ENCODE measurements at regions not wholly inside any gene's neighbourhood (a gene's known extent, or its start where the extent isn't known, plus 50 kb on each side); places are given as distances from the start of the nearest gene placed in this dataset.

DNA sequence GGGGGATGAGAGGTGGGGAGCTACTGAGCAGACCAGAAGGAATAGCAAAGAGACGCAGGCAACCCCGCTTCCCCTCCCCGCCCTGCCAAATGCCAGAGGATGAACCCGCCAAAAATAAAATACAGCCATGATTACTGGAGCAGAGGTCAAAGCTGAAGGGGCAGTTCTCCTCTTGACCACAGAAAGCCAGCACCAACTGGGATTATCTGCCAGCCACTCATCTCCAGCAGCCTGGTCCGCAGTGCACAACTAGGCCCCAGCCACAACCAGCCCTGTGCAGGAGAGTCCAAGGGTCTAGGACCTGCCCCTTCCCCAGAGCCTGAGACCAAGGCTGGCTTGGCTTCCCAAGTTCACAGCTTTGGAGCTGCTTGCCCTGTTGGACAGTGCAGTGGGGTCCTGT lies 67.4 kb upstream of the BCOR start:
- TF ChIP-seq, protein P1, sequence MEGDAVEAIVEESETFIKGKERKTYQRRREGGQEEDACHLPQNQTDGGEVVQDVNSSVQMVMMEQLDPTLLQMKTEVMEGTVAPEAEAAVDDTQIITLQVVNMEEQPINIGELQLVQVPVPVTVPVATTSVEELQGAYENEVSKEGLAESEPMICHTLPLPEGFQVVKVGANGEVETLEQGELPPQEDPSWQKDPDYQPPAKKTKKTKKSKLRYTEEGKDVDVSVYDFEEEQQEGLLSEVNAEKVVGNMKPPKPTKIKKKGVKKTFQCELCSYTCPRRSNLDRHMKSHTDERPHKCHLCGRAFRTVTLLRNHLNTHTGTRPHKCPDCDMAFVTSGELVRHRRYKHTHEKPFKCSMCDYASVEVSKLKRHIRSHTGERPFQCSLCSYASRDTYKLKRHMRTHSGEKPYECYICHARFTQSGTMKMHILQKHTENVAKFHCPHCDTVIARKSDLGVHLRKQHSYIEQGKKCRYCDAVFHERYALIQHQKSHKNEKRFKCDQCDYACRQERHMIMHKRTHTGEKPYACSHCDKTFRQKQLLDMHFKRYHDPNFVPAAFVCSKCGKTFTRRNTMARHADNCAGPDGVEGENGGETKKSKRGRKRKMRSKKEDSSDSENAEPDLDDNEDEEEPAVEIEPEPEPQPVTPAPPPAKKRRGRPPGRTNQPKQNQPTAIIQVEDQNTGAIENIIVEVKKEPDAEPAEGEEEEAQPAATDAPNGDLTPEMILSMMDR (IDR thresholded peaks at IDR 0.05) = no peak
- intact Hi-C loops (cut with DNase I) = no loop called here
- H3K36me3 ChIP-seq = no peaks in the 10 kb centered on the region
- DNase-seq = no peak
- peaks cover 0 to 29% of the 10 kb centered on the region in 2 donors for H3K4me1 ChIP-seq
- H3K27ac ChIP-seq = no peak overlapping the region
- H3K4me3 ChIP-seq = no peak overlapping the region
- peaks cover 0 to 30% of the 10 kb centered on the region in 2 donors for H3K27me3 ChIP-seq
- no peak for ATAC-seq
- no peaks in the 10 kb centered on the region for H3K9me3 ChIP-seq

DNA sequence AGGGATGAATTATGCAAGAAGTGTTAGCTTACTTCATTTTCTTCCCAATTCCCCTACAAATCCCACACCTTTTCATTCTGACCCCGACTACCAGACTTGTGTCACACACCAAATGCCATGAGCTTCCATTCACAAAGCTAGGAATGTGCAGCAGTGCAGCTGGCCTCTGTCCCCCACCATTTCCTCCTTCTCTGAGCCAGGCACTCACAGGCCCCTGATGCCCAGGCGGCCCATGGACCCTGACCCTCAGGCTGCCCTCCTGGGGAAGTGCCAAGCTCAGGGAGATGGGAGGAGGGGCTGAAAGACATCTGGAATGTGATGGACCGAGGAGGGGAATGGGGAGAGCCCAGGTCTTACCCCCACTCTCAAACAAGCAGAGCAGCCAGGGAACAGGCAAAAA lies 67.0 kb upstream of the BCOR start:
- H3K27me3 ChIP-seq = peaks cover 0 to 30% of the 10 kb centered on the region in 2 donors

DNA sequence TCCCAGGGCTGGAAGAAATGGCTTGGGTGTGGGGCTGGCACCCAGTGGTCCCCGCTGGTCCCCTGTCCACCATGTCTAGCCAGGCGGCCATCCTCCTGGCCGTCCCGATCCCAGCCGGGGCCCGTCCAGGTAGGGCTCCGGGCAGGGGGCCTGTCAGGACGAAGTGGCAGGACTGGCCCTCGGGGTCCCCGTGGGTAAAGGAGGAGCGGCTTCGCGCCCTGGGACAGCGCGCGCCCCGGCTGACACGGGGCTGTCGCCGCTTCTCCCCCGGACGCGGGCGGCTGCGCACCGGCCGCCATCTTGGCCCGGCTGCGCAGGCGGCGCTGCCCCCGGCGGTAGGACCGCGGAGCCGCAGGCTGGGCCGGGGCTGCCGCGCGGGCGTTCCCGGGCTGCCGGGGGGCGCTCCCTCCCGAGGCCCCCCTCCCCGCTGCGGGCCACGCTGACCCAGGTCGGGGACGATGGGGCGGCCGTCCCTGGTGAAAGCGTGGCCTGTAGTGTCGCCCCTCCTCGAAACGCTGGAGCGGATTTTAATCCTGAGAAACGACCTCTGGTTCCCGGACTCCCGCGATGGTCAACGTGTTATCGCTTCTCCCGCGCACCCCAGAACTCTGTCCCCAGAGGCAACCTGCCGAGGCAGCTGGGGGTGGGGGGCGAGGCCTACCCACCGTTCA lies 60.4 kb upstream of the BCOR start:
- intact Hi-C loops (cut with DNase I) = loop anchor here in 1 of 2 donors (10.0 kb wide), 1 partner anchor 107 kb away; no protein-coding TSS in a partner anchor
- TF ChIP-seq, protein P1 (IDR thresholded peaks at IDR 0.05) = peak; percentile 39 to 46
- H3K4me3 ChIP-seq = peak overlapping the region; percentile 18 to 42
- H3K4me1 ChIP-seq = peaks cover 3 to 32% of the 10 kb centered on the region in 2 donors
- ATAC-seq = peak; percentile 56
- H3K9me3 ChIP-seq = no peaks in the 10 kb centered on the region
- no peaks in the 10 kb centered on the region for H3K36me3 ChIP-seq
- DNase-seq = peak in 1 of 4 donors; percentile 87
- H3K27me3 ChIP-seq = peaks cover 0 to 54% of the 10 kb centered on the region in 2 donors
- H3K27ac ChIP-seq = peak overlapping the region; percentile 57 to 65

More for the DNA sequence above, 67.0 kb upstream of the BCOR start:
- intact Hi-C loops (cut with DNase I) = no loop called here
- no peak overlapping the region for H3K4me3 ChIP-seq
- no peaks in the 10 kb centered on the region for H3K9me3 ChIP-seq
- ATAC-seq (no peak), DNase-seq (no peak)
- peaks cover 0 to 29% of the 10 kb centered on the region in 2 donors for H3K4me1 ChIP-seq
- H3K36me3 ChIP-seq = no peaks in the 10 kb centered on the region
- no peak overlapping the region for H3K27ac ChIP-seq
- TF ChIP-seq, protein P1 (IDR thresholded peaks at IDR 0.05) = no peak

DNA sequence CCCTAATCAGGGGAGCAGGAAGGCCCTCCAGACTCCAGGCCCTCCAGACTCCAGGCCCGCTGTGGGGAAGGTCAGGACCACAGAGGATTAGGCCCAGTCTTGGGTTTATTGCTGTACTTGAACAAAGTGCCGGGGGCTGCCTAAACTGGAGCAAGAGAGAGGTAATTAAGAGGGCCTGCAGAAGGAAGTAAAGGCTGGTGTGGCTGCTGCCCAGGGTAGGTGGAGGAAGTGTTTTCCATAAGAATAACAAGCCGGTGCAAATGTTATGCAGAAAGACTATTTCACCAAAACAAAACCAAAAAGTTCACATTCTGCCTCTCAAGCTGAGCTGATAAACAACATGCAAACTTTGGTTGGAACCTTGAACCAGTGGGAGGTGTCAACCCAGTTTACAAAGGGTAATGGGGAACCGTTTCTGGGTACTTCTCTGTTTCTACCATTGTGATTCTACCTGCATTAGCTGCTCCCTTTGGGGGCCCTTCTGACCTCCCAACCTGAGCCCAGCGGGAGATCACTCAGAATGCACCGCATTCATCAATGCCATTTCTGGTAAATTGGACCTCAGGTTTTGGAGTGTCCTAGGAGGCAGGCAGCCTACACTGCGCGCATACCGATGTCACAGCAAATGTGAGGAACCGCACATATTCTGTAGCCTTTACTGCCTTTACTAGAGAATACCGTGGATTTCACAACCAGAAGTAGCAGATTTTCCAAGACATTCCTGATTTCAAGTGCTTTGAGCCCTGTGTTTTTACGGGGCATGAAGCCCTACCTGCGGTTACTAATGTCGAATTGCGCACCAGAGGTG lies 59.7 kb upstream of the BCOR start:
- peaks cover 0 to 61% of the 10 kb centered on the region in 2 donors for H3K27me3 ChIP-seq
- intact Hi-C loops (cut with DNase I) = loop anchor here in 1 of 2 donors (10.0 kb wide), 1 partner anchor 107 kb away; no protein-coding TSS in a partner anchor
- DNase-seq = no peak
- peak overlapping the region; percentile 57 to 65 for H3K27ac ChIP-seq
- TF ChIP-seq, protein P1 (IDR thresholded peaks at IDR 0.05) = no peak
- H3K4me1 ChIP-seq = peaks cover 3 to 39% of the 10 kb centered on the region in 2 donors
- no peak for ATAC-seq
- no peaks in the 10 kb centered on the region for H3K36me3 ChIP-seq
- peak overlapping the region; percentile 18 to 42 for H3K4me3 ChIP-seq
- no peaks in the 10 kb centered on the region for H3K9me3 ChIP-seq

Data from left lung (tissue), 4 donors.